Stimulated activated CD4-positive, alpha-beta T cell treated with anti-CD3 and anti-CD28 coated beads, TNF-alpha, amount 100 ng/mL, for 4 hours (primary cell): ENCODE measurements at regions not wholly inside any gene's neighbourhood (a gene's known extent, or its start where the extent isn't known, plus 50 kb on each side); places are given as distances from the start of the nearest gene placed in this dataset.

Experiments used
- DNase-seq, 3 experiments: peaks; one replicate each; pipeline ENCODE4 v3.0.0-alpha.2; 2020; ENCODE audit warnings: low read depth in 3 of 3

DNA sequence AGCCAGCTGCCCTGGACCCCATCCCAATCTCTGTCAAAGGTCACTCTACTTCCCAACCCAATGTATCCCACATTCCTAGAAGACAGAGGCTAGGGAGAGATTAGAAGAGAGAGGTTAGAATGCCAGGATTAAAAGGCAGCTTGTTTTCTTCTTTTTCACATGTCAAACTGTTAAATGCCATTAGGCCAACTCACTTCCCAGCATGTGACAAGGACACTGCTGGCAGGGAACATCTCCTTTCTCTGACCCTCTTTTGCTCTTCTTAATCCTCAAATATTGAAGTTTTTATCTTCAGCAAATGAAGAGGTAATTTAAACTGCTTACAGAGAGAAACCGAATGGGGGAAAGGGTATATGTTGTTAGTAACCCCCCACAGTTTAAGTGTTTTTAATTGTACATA is 89.1 kb downstream of the BBS10 start:
- DNase-seq: no peak

- DNase-seq: no peak
These were observed 91.3 kb downstream of the BBS10 start for GRCh38 chr12:76256904-76257303.

DNA sequence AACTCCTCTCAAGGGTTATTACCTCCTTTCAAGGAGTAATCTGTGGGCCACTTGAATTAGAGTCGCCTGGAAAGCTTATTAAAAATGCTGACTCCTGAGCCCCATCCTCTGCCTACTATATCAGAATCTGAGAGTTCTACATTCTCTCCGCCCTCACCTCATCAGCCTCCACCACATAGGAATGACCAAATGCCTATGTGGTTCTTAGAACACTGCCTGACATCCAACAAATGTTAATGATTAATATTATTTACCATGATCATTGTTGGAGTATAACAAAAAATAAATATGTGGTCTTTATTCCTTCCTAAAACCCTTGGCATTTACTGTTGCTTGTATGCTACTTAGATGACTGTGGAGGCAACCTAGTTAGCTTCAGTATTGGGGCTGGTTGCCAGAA is 91.9 kb downstream of the BBS10 start:
- no peak for DNase-seq

DNA sequence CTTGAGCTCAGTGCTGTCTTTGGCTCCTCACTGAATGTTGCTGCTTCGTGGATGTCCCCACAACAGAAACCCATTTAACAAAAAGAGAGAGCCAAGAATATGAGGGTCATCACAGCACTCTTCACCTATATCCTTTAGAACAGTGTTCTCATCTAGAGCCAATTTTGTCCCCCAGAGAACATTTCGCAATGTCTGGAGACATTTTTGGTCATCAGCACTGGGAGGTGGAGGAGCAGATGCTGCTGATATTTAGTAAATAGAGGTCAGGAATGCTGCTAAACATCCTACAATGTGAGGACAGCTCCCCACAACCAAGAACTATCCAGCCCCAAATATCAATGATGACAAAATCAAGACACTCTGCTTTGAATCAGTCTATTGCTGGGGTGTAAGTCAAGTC is 92.5 kb downstream of the BBS10 start:
- no peak for DNase-seq

GRCh38 chr12:76255281-76255680 is 92.9 kb downstream of the BBS10 start:
- no peak for DNase-seq

GRCh38 chr12:76252031-76252430 is 96.2 kb downstream of the BBS10 start:
- no peak for DNase-seq

DNA sequence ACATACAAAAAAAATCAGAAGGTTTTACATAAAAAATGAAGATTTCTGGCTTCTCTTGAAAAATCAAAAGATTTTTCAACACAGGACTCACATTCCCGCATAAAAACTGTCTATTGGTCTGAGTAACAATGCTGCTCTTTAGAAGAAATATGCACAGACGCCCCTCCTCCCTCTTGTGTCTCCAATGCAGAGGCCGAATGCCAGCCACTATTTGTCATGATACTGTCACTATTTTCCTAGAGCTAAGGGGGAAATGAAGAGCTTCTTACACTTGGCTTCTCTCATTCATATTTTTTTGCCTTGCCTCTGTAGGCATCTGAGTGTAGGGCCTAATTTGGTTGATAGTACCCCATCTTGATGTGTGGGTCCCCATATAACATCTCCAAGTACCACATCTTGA is 98.0 kb downstream of the BBS10 start:
- no peak for DNase-seq

DNA sequence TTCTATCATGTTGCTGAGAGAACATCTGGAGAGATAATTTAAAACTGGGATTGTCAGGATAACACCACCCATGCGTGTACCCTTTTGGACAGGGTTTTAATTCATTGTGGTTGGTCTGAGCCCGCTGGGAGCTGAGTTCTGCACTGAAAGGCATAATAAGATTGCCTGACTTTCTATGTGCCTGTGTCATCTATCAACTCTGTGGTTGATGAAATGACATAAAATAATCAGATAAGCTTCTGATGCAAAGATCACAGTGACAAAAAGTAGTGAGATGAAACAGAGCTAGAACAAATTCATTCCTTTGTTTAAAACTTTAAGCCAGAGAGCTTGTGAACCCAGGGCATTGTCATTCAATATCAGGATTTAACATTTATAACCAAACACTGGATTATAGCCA is 98.7 kb downstream of the BBS10 start:
- no peak for DNase-seq

- no peak for DNase-seq
These were observed 100.2 kb downstream of the BBS10 start for GRCh38 chr12:76247992-76248391.

- DNase-seq: no peak
These were observed 101.1 kb downstream of the BBS10 start for GRCh38 chr12:76247026-76247646.

GRCh38 chr12:76246611-76247010 is 101.6 kb downstream of the BBS10 start:
- DNase-seq: no peak

- DNase-seq: no peak
These were observed 103.9 kb downstream of the BBS10 start for GRCh38 chr12:76244300-76244699.

DNA sequence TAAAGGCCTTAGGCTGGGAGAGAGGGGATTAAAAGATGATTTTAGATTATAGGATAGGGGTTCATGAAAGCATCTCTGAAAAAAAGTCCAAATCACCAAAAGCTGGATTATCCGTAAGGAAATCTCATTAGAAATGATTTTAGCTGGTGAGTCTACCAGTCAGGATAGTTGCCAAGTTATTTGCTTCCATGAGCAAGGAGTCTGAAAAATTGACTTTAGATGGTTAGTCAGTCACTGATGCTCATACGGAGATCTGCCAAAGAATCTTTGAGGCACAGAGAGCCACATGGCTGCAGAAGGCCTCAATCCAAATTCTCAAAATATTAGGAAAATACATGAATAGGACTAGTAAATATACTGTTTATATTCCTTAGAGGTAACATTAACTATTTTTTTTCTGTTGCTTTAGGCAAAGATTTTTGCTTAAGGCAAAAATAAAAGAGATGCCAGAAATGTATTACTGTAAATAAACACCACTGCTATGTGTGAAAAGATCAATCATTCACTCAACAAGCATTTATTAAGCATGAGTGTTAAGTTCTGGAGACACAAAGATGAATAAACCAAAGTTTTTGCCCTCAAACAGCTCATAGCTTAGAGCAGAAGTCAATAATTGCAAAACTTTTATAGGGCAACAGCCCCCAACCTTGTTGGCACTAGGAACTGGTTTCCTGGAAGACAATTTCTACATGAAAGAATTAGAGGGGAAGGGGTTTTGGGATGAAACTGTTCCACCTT is 105.2 kb downstream of the BBS10 start:
- no peak for DNase-seq

DNA sequence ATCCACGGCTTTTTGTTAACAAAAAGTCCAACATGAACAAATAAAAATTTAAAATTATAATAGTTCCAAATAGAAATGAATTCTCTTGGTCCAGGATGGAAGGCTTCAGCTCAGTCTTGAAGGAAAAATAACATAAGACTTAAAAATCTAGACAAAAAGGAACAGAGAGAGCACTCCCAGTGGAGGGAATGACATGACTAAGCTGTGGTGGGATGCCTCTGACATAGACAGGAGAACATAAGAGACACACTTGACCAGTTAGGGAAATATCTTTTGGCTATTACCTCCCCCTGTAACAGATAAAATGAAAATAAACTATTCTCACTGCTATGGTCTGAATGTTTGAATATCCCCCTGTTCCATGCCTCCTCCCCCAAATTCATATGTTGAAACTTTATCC is 106.8 kb downstream of the BBS10 start:
- no peak for DNase-seq

GRCh38 chr12:76240281-76240680 is 107.9 kb downstream of the BBS10 start:
- DNase-seq: no peak

DNA sequence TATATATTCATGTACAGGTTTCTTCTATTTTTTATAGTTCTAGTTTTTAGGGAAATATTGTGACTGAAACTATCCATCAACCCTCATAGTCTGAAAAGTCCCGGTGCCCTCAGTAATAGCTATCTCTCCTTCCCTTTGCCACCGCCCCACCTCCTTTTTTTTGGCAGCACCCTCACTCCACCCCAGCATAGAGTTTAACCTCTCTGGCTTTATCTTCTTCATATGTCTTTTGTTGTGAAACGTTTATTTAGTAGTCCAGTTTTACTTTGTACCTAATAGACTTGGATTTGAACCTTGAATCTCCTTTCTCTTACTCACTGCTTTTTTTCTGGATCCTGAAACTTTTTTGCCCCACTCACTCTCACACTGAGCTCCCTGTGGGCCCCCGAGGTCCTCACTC is 109.5 kb downstream of the BBS10 start:
- DNase-seq: no peak

- no peak for DNase-seq
These were observed 111.0 kb downstream of the BBS10 start for GRCh38 chr12:76237086-76237701.

DNA sequence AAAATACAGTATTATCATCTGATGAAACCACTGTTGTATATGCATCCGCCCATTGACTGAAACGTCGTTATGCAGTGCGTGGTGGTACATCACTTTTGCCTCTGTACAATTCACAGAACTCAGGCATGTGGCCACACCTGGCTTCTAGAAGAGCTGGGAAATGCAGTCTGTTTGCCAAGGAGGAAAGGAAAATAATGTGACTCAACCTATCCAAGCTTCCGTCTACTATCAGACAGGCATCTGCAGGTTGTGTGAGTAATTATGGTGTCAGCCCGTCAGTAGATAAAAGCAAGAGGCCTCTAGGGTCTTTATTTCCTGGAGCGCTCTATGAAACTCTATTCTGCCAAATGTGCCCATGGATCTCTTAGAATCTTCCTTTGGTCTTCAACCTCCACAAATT is 111.6 kb downstream of the BBS10 start:
- no peak for DNase-seq

- no peak for DNase-seq
These were observed 113.5 kb downstream of the BBS10 start for GRCh38 chr12:76234741-76235140.

- no peak for DNase-seq
These were observed 116.2 kb downstream of the BBS10 start for GRCh38 chr12:76232013-76232412.

DNA sequence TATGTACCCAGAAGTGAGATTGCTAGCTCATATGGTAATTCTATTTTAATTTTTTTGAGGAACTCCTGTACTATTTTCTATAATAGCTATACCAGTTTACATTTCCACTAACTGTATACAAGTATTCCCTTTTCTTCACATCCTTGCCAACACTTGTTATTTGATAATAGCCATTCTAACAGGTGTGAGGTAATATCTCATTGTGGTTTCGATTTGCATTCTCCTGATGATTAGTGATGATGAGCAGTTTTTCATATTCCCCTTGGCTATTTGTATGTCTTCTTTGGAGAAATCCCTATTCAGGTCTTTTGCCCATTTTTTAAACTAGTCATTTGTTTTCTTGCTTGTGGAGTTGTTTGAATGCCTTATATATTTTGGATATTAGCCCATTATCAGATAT is 121.3 kb downstream of the BBS10 start:
- DNase-seq: no peak

DNA sequence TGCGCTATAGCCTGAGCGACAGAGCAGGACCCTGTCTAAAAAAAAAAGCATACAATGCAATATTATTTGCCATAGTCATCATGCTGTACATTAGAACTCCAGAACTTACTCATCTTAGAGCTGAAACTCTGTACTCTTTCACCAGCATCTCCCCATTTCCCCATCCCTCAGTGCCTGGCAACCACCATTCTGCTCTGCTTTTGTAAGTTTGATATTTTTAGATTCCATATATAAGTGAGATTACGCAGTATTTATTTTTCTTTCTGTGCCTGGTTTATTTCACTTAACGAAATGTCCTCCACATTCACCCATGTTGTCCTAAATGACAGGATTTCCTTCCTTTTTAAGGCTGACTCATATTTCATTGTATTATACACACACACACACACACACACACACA is 121.8 kb downstream of the BBS10 start:
- DNase-seq: no peak

- no peak for DNase-seq
These were observed 124.3 kb downstream of the BBS10 start for GRCh38 chr12:76223869-76224268.
